Cardiac muscle cell (in vitro differentiated cells and primary cell): ENCODE measurements at regions not wholly inside any gene's neighbourhood (a gene's known extent, or its start where the extent isn't known, plus 50 kb on each side); places are given as distances from the start of the nearest gene placed in this dataset.

Experiments
- DNase-seq, 2 donors: peaks; one replicate each; pipeline versions ENCODE4 v3.0.0 to v3.0.0-alpha.2; 2010 to 2017; ENCODE audit warnings: low read depth in 1 of 2, low spot score in 1 of 2
- H3K27ac ChIP-seq: fragments of 200-600 bp; sonication (generic); 2 replicates; pipeline ENCODE4 v1.5.1; 2016
- H3K27me3 ChIP-seq: fragments of 200-600 bp; sonication (generic); 2 replicates; pipeline ENCODE4 v1.6.0; 2016; ENCODE audit warnings: control low read depth
- H3K36me3 ChIP-seq: fragments of 200-600 bp; sonication (generic); 2 replicates; pipeline ENCODE4 v1.5.1; 2016; ENCODE audit warnings: control low read depth
- H3K4me1 ChIP-seq: fragments of 200-600 bp; sonication (generic); 2 replicates; pipeline ENCODE4 v1.8.1; 2017; ENCODE audit warnings: low read depth, mild to moderate bottlenecking, mixed run types
- H3K4me3 ChIP-seq: fragments of 200-600 bp; sonication (generic); 2 replicates; pipeline ENCODE4 v1.5.1; 2016; ENCODE audit warnings: mild to moderate bottlenecking
- H3K9me3 ChIP-seq: fragments of 200-600 bp; sonication (generic); 2 replicates; pipeline ENCODE4 v1.5.1; 2017; ENCODE audit warnings: low read depth, mild to moderate bottlenecking, control low read depth
- TF ChIP-seq, protein P1 (sequence below): IDR thresholded peaks from 2 replicates; pipeline ENCODE4 v1.5.1; 2012; ENCODE audit warnings: low read depth, mild to moderate bottlenecking, low read length

DNA sequence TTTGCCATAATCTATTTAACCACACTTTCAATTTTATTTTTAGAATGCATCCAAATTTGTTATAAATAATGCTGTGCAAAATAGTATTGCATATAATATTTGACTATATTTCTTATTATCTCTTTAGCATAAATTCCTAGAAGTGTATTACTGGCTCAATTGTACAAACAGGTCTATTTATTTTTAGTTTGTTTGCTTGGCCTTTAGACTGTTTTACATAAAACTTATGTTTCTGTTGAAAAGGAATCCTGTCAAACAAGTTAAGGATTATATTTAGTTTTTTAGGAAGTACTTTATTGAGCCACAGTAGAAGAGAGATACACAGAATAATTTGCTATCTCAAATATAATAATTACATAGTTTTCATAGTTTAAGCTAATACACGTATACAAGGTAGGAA is 413.8 kb downstream of the GBA3 start:
- Histone ChIP-seq H3K4me1 (no peaks in the 10 kb centered on the region), H3K9me3 (no peaks in the 10 kb centered on the region), H3K4me3 (no peak overlapping the region), H3K36me3 (no peaks in the 10 kb centered on the region), H3K27me3 (no peaks in the 10 kb centered on the region), H3K27ac (no peak overlapping the region)
- TF ChIP-seq, protein P1, sequence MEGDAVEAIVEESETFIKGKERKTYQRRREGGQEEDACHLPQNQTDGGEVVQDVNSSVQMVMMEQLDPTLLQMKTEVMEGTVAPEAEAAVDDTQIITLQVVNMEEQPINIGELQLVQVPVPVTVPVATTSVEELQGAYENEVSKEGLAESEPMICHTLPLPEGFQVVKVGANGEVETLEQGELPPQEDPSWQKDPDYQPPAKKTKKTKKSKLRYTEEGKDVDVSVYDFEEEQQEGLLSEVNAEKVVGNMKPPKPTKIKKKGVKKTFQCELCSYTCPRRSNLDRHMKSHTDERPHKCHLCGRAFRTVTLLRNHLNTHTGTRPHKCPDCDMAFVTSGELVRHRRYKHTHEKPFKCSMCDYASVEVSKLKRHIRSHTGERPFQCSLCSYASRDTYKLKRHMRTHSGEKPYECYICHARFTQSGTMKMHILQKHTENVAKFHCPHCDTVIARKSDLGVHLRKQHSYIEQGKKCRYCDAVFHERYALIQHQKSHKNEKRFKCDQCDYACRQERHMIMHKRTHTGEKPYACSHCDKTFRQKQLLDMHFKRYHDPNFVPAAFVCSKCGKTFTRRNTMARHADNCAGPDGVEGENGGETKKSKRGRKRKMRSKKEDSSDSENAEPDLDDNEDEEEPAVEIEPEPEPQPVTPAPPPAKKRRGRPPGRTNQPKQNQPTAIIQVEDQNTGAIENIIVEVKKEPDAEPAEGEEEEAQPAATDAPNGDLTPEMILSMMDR, result no peak
- no peak for DNase-seq

DNA sequence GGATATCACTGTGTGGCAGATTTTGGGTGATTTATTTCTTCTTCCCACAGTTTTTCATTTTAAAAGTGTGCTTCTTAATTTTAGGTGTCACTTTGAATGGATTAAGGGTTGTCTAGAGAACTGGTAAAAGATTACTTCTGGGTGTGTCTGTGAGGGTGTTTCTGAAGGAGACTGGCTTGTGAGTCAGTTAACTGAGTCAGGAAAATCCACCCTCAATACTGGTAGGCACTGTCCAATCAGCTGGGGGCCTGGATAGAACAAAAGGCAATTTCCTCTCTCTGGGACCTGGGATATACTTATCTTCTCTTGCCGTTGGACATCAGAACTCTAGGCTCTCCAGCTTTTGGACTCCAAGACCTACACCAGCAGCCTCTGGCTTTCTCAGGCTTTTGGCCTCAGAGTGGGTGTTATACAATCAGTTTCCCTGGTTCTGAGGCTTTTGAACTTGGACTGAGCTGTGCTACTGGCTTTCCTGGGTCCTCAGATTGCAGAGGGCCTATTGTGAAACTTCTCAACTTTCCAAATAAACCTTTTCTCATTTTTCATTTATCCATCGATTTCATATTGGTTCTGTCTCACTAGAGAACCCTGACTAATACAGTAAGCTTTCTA is 413.1 kb downstream of the GBA3 start:
- Histone ChIP-seq H3K9me3 (no peaks in the 10 kb centered on the region), H3K4me1 (no peaks in the 10 kb centered on the region), H3K4me3 (no peak overlapping the region), H3K27ac (no peak overlapping the region), H3K27me3 (no peaks in the 10 kb centered on the region), H3K36me3 (no peaks in the 10 kb centered on the region)
- DNase-seq, result no peak
- TF ChIP-seq, protein P1, result no peak

DNA sequence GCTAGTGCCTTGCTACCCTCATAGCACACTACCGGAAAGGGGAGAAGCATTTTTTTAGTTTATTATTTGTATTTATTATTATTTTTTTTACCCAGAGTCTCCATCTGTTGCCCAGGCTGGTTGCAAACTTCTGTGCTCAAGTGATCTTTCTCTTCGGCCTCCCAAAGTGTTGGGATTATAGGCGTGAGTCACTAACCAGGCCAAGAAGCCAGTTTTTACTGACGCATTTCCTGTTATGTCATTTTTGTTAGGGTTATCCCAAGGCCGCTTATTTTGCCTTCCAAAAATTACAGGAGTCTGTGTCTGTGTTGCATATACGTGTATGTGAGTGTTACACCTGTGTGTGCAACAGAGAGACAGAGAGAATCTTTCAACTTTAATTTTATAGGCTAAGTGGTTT is 404.5 kb downstream of the GBA3 start:
- Histone ChIP-seq H3K4me3 (no peak overlapping the region), H3K4me1 (no peaks in the 10 kb centered on the region), H3K27me3 (no peaks in the 10 kb centered on the region), H3K27ac (no peak overlapping the region), H3K36me3 (no peaks in the 10 kb centered on the region), H3K9me3 (no peaks in the 10 kb centered on the region)
- TF ChIP-seq, protein P1, result no peak
- DNase-seq, result peak in 1 of 2 donors; percentile 69

DNA sequence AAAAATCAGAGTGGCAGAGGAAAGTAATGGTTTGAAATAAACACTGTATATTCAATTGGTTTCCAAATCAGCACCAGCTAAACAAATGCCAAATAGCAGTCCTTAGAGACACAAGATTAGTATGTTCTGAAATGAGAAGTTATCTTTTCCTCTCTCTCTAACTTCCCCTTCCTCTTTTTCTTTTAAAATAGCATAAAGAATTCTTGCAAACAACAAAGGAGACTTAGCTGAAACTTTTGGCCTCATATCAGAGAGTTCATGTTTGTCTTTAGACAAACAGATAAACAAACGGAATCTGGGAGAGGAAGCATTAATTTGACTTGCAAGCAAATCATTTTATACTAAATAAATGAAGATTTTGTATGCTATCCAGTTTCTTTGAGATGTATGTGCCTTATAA is 399.0 kb downstream of the GBA3 start:
- Histone ChIP-seq H3K27me3 (no peaks in the 10 kb centered on the region), H3K4me1 (no peaks in the 10 kb centered on the region), H3K27ac (no peak overlapping the region), H3K9me3 (no peaks in the 10 kb centered on the region), H3K36me3 (no peaks in the 10 kb centered on the region), H3K4me3 (no peak overlapping the region)
- DNase-seq, result no peak
- TF ChIP-seq, protein P1, result no peak

DNA sequence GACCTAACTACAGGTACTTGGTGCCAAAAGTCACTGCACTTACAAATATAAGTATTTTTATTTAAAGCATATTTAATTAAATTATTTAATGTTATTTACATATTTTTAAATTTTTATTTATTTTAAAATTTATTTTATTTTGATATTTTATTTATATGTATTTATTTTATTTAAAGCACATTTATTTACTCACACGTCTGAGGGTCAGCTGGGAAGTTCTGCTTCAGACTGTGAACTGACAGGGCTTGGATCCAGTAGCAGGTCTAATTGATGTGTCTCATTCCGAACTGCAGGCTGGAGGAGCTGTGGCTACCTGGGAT is 392.5 kb downstream of the GBA3 start:
- Histone ChIP-seq H3K4me3 (no peak overlapping the region), H3K27ac (no peak overlapping the region), H3K4me1 (no peaks in the 10 kb centered on the region), H3K27me3 (no peaks in the 10 kb centered on the region), H3K9me3 (no peaks in the 10 kb centered on the region), H3K36me3 (no peaks in the 10 kb centered on the region)
- TF ChIP-seq, protein P1, result no peak
- DNase-seq, result no peak
